GM10266 (cell line): ENCODE measurements at regions not wholly inside any gene's neighbourhood (a gene's known extent, or its start where the extent isn't known, plus 50 kb on each side); places are given as distances from the start of the nearest gene placed in this dataset.
"Not testable (repeated sequence)": the region's sequence is repeated elsewhere in the genome, so short reads cannot be mapped to it uniquely, and the experiment has no call there.

Source experiments
- DNase-seq: peaks from one replicate; pipeline ENCODE4 v3.0.0; 2012; ENCODE audit errors: extremely low spot score
- TF ChIP-seq, protein P1 (sequence below): IDR thresholded peaks from 2 replicates; pipeline ENCODE4 v1.5.1; 2012; ENCODE audit warnings: mild to moderate bottlenecking, low read depth; ENCODE audit not compliant: control insufficient read depth, insufficient read depth; ENCODE audit errors: missing control alignments

DNA sequence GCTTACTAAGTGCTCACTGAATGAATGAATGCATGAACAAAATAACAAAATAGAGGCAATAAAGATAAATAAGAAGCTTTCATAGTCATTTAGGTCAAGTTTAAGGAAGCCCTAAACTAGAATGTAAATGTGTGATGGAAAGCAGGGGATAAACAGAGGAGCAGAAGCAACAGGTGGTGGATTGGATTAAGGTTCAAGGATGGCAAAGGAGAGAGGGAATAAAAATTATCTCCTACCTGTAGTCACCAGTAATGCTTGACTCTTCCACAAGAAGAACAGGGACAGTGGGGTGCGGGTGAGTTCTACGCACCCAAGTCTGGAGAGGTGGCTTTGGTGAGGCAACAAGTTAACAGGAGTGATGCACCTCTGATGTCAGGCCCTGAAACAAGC lies 212.4 kb downstream of the ZIC5 start:
- DNase-seq = no peak
- TF ChIP-seq, protein P1, sequence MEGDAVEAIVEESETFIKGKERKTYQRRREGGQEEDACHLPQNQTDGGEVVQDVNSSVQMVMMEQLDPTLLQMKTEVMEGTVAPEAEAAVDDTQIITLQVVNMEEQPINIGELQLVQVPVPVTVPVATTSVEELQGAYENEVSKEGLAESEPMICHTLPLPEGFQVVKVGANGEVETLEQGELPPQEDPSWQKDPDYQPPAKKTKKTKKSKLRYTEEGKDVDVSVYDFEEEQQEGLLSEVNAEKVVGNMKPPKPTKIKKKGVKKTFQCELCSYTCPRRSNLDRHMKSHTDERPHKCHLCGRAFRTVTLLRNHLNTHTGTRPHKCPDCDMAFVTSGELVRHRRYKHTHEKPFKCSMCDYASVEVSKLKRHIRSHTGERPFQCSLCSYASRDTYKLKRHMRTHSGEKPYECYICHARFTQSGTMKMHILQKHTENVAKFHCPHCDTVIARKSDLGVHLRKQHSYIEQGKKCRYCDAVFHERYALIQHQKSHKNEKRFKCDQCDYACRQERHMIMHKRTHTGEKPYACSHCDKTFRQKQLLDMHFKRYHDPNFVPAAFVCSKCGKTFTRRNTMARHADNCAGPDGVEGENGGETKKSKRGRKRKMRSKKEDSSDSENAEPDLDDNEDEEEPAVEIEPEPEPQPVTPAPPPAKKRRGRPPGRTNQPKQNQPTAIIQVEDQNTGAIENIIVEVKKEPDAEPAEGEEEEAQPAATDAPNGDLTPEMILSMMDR = no peak

DNA sequence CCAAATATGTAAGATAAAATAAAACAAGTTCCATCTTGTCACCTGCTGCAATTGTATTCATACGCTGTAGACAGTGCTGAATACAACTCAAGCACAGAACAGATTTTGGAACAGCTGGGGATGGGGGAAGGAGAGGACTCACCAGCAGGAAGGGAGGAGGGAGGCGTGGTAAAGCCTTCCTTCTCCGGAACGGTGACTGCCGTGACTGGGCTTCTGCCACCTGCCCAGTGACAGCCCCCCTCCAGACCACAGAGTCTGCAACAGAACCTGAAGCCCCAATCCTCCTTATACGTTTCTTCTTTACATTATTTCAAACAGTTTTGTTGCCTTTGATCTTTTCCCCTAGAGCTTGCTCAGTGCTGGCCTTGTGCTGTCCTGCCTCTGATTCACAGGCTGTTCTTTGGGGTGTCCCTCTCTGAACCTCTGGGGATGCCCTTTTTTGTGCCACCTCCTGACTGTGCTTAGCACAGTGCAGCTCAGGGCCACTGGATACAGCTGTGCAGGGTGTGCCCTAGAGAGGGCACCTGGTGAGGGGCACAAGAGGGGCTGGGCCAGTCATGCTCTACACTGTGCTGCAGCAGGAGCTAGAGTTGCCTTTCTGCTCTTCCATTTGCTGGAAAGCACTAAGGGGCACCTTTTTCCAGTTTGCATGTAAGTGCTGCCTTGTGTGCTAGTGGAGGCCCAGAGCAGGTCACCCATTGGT lies 213.0 kb downstream of the ZIC5 start:
- TF ChIP-seq, protein P1 = no peak
- DNase-seq = no peak

DNA sequence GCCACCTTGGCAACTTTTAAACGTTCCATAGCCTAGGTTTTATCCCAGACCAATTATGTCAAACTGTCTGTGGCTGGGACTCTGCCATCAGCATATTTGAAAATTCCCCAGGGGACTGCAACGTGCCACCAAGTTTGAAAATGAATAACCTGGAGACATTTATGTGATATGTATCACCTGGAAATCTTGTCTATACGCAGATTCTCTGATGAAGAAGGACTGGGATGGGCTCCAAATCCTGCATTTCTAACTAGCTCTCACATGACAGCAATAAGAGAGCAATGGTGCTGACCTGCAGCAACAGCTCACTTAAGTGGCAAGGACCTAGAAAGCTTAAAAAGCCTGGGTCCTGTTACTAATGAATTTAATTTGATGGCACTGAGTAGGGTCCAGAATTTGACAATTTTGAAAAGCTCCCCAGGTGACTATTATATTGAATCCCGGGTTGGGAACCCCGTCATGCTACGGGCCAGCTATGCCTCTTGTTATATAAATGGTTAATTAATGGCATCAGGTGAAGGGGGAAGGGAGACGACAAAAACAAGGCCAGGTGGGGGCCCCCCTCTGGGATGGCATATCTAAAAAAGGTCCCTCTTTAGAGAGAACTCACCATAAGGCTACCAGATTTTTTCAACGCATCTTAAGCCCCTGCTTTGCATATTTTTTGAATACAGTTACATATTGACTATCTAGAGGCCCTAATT lies 213.7 kb downstream of the ZIC5 start:
- DNase-seq = no peak
- TF ChIP-seq, protein P1 = no peak

DNA sequence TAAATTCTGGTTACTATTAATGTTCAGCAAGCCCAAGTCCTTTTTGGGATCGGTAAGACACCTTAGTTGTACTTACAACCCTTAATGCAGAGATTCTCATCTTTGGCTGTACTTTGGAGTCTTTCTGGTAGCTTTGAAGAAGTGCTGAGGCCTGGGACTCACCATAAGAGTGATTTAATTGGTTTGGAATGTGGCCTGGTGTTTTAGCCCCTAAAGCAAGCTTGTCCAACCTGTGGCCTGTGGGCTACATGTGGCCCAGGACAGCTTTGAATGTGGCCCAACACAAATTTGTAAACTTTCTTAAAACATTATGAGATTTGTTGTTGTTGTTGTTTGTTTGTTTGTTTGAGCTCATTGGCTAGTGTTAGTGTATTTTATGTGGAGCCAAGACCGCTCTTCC lies 215.3 kb downstream of the ZIC5 start:
- DNase-seq = no peak
- TF ChIP-seq, protein P1 = no peak

DNA sequence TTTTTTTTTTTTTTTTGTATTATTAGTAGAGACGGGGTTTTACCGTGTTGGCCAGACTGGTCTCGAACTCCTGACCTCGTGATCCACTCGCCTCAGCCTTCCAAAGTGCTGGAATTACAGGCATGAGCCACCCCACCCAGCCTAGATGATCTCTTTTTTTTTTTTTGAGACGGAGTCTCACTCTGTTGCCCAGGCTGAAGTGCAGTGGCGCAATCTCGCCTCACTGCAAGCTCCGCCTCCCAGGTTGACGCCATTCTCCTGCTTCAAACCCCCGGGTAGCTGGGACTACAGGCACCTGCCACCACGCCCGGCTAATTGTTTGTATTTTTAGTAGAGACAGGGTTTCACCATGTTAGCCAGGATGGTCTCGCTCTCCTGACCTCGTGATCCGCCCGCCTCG lies 216.8 kb downstream of the ZIC5 start:
- DNase-seq = not testable (repeated sequence)

DNA sequence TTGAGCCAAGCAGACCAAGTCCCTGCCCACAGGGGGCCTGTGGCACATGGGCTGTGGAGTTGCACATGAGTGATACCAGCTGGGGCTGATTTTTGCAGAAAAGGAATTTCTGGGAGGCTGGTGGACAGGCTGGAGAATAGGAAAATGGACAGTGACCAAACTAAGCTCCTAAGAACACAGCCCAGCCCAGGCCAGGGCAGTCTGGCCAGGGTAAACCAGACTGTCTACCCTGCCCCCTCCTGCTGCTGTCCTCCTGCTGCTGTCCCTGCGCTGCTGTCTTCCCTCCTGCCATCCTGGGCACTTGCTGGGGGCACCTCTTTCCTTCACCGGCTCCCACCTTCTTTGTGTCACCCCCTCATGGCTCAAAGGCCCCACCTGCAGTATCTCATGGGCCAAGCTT lies 219.2 kb downstream of the ZIC5 start:
- TF ChIP-seq, protein P1 = no peak
- no peak for DNase-seq

DNA sequence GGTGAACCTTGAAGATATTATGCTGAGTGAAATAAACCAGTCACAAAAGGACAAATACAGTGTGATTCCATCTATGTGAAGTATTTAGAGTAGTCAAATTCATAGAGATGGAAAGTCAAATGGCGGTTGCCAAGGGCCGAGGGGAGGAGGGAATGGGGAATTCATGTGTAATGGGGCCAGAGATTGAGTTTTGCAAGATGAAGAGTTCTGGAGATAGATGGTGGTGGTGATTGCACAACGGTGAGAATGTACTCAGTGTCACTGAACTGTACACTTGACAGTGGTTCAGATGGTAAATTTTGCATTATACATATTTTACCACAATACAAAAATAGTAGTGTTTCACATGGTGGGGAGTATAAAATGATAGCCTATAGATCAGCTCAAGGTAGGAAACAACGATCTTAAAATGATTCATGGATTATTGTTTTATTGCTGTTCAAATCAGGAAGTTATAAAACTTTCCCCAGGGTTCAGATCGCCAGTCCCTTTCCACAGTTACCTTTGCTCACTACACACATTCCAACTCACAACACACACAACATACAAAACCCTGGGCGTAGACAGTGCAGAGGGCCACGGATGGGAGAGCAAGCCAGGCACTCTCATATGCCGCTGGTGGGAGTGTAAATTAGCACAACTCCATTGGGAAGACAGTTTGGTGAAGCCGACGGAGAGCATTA lies 219.9 kb downstream of the ZIC5 start:
- no peak for DNase-seq
- TF ChIP-seq, protein P1 = no peak
